NT2/D1 (cell line): ENCODE measurements at regions not wholly inside any gene's neighbourhood (a gene's known extent, or its start where the extent isn't known, plus 50 kb on each side); places are given as distances from the start of the nearest gene placed in this dataset.

Experiments used
- SUZ12 ChIP-seq: IDR thresholded peaks from 2 replicates; pipeline ENCODE4 v1.6.1; 2011; ENCODE audit not compliant: insufficient read length, insufficient read depth; ENCODE audit errors: extremely low read depth
- YY1 ChIP-seq: IDR thresholded peaks from 2 replicates; pipeline ENCODE4 v1.6.1; 2011; ENCODE audit not compliant: insufficient read length, insufficient read depth
- ZNF274 ChIP-seq: IDR thresholded peaks from 2 replicates; pipeline ENCODE4 v1.6.1; 2011; ENCODE audit warnings: mild to moderate bottlenecking, low read depth, low read length

DNA sequence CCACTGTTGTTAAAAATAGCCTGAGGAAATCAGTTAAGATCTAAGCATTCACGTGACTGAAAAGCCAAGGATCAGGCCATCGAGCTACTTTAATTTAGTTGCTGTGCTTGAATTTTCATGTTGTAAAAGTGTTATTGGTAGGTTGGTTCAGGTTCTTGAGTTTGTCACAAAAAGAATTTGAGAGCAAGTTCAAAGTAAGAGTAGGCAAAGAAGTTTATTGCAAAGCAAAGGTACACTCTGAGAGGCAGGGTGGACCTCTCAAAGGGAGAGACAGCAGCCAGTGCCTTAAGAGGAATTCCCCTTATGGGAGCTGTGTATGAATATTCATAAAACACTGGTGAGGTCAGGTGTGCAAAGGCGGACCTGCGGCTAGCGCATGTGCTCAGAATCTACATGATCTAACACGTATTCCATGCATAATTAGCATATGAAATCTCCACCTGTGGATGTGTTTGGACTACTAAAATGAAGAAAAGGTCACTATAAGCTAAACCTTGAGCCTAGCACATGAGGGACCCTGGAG is 236.5 kb downstream of the NDUFA10 start:
- no peak for TF ChIP-seq YY1
- TF ChIP-seq ZNF274, result no peak
- no peak for TF ChIP-seq SUZ12
